Activated B cell treated with CpG ODN at 0.5 μM for 24 hours (primary cell): ENCODE measurements at regions not wholly inside any gene's neighbourhood (a gene's known extent, or its start where the extent isn't known, plus 50 kb on each side); places are given as distances from the start of the nearest gene placed in this dataset.
"Not testable (repeated sequence)": the region's sequence is repeated elsewhere in the genome, so short reads cannot be mapped to it uniquely, and the experiment has no call there.

ENCODE experiments used
- ATAC-seq: fragments of 200-7000 bp; cut with Tn5 transposase; one replicate; pipeline ENCODE4 v1.10.0; 2021; ENCODE audit warnings: low read depth, mild to moderate bottlenecking, moderate library complexity
- CTCF ChIA-PET: fragments of 350-600 bp; sonication (Branson Sonifier 250); formaldehyde crosslinking; loops from one replicate; lab custom pipeline; 2021; ENCODE audit warnings: antibody characterized with exemption; lab: Charles Lee
- POLR2A ChIA-PET: fragments of 350-600 bp; sonication (Branson Sonifier 250); formaldehyde crosslinking; loops from one replicate; lab custom pipeline; 2021; ENCODE audit warnings: antibody characterized with exemption; lab: Charles Lee
- DNase-seq: peaks from one replicate; pipeline ENCODE4 v3.0.0; 2022
- H3K27ac Mint-ChIP-seq: one replicate; pipeline ENCODE4 v1.8.0; 2020; ENCODE audit warnings: mixed read lengths
- H3K27me3 Mint-ChIP-seq: one replicate; pipeline ENCODE4 v1.8.0; 2021; ENCODE audit warnings: mixed read lengths
- H3K36me3 Mint-ChIP-seq: one replicate; pipeline ENCODE4 v1.8.0; 2021; ENCODE audit warnings: low read depth, mixed read lengths
- H3K4me1 Mint-ChIP-seq: one replicate; pipeline ENCODE4 v1.8.0; 2021; ENCODE audit warnings: mixed read lengths
- H3K4me3 Mint-ChIP-seq: one replicate; pipeline ENCODE4 v1.8.0; 2020; ENCODE audit warnings: mild to moderate bottlenecking, mixed read lengths
- H3K9me3 Mint-ChIP-seq: one replicate; pipeline ENCODE4 v1.8.0; 2020; ENCODE audit warnings: mixed read lengths
- intact Hi-C: fragments of 100-400 bp; cut with micrococcal nuclease; formaldehyde crosslinking; loops from one replicate; pipeline ENCODE4 v1.15.1; 2024
- TF ChIP-seq, protein P1 (sequence below): fragments of 200-600 bp; IDR thresholded peaks from one replicate; pipeline ENCODE4 v1.8.0; 2022; ENCODE audit warnings: antibody characterized with exemption, mild to moderate bottlenecking

DNA sequence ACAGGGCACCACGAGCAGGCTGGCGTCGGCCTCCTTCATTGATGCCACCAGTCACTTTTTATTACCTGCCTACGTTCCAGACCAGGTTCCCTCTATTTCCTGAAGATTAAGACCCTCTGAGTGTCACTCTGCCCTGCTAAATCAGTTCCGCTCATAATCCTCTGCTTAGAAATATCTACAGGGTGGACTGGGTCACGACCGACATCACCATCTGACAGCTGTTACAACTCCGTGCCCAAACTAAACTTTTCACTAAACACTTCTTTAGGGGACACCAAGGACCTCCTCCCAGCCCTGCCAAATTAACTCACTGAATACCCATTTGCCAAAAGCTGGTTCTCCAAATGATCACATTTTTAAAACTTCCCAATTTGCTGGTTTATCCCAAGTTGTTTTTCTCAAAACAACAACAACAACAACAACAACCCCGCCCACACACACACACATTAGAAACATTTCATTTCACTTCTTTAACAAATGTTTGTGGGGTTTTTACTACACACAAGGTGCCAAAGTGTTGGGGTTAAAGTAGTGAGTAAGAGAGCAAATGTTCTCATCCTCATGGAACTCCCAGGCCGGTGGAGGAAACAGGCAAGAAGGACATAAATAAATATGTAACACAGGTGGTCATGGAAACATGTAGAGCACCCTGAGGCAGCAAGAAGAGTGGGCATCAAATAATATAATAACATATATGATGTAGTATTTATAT is 72.0 kb upstream of the PEG3 start:
- no peaks in the 10 kb centered on the region for H3K4me1 Mint-ChIP-seq
- POLR2A ChIA-PET: no interaction called here
- CTCF ChIA-PET: no interaction called here
- no peaks in the 10 kb centered on the region for H3K27me3 Mint-ChIP-seq
- no peak for DNase-seq
- ATAC-seq: no peak
- no peak overlapping the region for H3K27ac Mint-ChIP-seq
- peaks cover 16% of the 10 kb centered on the region for H3K9me3 Mint-ChIP-seq
- TF ChIP-seq, protein P1, sequence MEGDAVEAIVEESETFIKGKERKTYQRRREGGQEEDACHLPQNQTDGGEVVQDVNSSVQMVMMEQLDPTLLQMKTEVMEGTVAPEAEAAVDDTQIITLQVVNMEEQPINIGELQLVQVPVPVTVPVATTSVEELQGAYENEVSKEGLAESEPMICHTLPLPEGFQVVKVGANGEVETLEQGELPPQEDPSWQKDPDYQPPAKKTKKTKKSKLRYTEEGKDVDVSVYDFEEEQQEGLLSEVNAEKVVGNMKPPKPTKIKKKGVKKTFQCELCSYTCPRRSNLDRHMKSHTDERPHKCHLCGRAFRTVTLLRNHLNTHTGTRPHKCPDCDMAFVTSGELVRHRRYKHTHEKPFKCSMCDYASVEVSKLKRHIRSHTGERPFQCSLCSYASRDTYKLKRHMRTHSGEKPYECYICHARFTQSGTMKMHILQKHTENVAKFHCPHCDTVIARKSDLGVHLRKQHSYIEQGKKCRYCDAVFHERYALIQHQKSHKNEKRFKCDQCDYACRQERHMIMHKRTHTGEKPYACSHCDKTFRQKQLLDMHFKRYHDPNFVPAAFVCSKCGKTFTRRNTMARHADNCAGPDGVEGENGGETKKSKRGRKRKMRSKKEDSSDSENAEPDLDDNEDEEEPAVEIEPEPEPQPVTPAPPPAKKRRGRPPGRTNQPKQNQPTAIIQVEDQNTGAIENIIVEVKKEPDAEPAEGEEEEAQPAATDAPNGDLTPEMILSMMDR: no peak
- H3K36me3 Mint-ChIP-seq: no peaks in the 10 kb centered on the region
- intact Hi-C loops: no loop called here
- H3K4me3 Mint-ChIP-seq: no peak overlapping the region

DNA sequence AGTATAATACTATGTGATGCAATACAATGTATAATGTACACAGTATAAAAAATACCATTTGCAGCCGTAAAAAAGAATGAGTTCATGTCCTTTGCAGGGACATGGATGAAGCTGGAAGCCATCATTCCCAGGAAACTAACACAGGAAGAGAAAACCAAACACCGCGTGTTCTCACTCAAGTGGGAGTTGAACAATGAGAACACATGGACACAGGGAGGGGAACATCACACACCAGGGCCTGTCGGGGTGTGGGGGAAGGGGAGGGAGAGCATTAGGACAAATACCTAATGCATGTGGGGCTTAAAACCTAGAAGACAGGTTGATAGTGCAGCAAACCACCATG is 72.6 kb upstream of the PEG3 start:
- H3K27me3 Mint-ChIP-seq, POLR2A ChIA-PET, H3K36me3 Mint-ChIP-seq, H3K27ac Mint-ChIP-seq, intact Hi-C loops, H3K4me3 Mint-ChIP-seq, DNase-seq, H3K4me1 Mint-ChIP-seq, ATAC-seq, CTCF ChIA-PET: not testable (repeated sequence)
- H3K9me3 Mint-ChIP-seq: peaks cover 16% of the 10 kb centered on the region

DNA sequence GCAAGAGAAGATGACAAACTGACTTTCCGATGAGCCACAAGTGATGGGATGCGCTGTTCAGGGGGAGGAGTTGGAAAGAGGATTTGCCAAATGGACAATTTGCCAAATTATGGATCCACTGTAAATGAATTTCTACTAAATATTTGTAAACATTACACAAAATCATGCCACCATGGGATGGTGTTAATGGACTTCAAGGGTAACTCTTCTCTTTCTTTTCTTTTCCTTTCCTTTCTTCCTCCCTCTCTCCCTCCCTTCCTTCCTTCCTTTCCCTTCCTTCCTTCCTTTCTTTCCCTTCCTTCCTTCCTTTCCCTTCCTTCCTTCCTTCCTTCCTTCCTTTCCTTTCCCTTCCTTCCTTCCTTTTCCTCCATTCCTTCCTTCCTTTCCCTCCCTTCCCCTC is 76.0 kb upstream of the PEG3 start:
- TF ChIP-seq, protein P1: no peak
- Mint-ChIP-seq H3K4me3 (no peak overlapping the region), H3K36me3 (no peaks in the 10 kb centered on the region), H3K4me1 (no peaks in the 10 kb centered on the region), H3K27ac (no peak overlapping the region), H3K9me3 (peaks cover 22% of the 10 kb centered on the region), H3K27me3 (no peaks in the 10 kb centered on the region)
- intact Hi-C loops: no loop called here
- ATAC-seq (no peak), DNase-seq (no peak)
- ChIA-PET POLR2A (no interaction called here), CTCF (interaction anchor here (0.6 kb wide), 1 partner anchor 49 kb away, joined by 4 read pairs; no protein-coding TSS in a partner anchor)

DNA sequence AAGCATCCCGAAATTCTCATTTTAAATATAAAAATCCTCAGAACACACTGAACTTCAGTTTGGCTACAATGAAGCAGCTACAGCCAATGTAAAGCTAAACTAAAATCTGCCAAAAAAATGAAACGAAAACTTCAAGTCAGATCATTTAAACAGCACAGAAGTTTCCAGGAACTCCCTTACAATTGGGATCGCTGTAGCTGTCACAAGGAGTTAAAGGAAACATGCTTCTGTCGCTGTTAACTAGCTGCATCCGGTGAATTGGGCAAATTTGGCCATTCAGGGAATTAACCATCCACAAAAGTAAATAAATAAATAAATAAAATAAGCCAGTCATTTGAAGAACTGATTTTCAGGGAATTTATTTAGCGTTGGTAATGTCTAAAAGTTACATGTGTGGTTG is 77.0 kb upstream of the PEG3 start:
- no peak overlapping the region for H3K4me3 Mint-ChIP-seq

DNA sequence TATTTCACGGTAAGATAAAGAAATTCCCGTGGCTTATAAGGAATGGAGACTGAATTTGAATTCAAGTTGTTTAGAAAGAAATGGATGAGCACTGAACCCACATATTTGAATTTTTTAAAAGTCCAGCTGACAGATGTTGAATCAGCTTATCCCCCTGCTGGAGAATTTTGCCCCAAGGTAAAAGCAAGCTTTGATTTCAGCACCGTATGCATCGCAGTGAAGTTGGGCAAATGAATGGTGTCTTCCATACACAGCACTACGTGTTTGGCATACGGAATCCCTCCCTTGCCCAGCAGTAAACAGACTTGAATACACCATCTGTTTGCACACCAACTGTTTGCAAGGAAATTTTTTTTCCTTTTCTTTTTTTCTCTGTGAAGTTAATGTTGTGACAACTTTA is 77.5 kb upstream of the PEG3 start:
- ChIA-PET CTCF (no interaction called here), POLR2A (no interaction called here)
- ATAC-seq: no peak
- TF ChIP-seq, protein P1: no peak
- Mint-ChIP-seq H3K36me3 (no peaks in the 10 kb centered on the region), H3K9me3 (peaks cover 22% of the 10 kb centered on the region), H3K27me3 (no peaks in the 10 kb centered on the region), H3K27ac (no peak overlapping the region), H3K4me1 (no peaks in the 10 kb centered on the region), H3K4me3 (no peak overlapping the region)
- intact Hi-C loops: no loop called here
- no peak for DNase-seq

More for the DNA sequence above, 77.0 kb upstream of the PEG3 start:
- no peak for ATAC-seq
- intact Hi-C loops: no loop called here
- H3K36me3 Mint-ChIP-seq: no peaks in the 10 kb centered on the region
- peaks cover 22% of the 10 kb centered on the region for H3K9me3 Mint-ChIP-seq
- no peak overlapping the region for H3K27ac Mint-ChIP-seq
- no peaks in the 10 kb centered on the region for H3K27me3 Mint-ChIP-seq
- POLR2A ChIA-PET: no interaction called here
- H3K4me1 Mint-ChIP-seq: no peaks in the 10 kb centered on the region
- TF ChIP-seq, protein P1: no peak
- CTCF ChIA-PET: no interaction called here
- DNase-seq: no peak
